Stimulated activated CD8-positive, alpha-beta memory T cell treated with anti-CD3 and anti-CD28 coated beads, Interleukin-2, amount 100 ng/mL, for 48 hours (primary cell): ENCODE measurements at regions not wholly inside any gene's neighbourhood (a gene's known extent, or its start where the extent isn't known, plus 50 kb on each side); places are given as distances from the start of the nearest gene placed in this dataset.
"Not testable (repeated sequence)": the region's sequence is repeated elsewhere in the genome, so short reads cannot be mapped to it uniquely, and the experiment has no call there.

Experiments
- DNase-seq, 2 donors: peaks; one replicate each; pipeline ENCODE4 v3.0.0-alpha.2; 2020; ENCODE audit warnings: low read depth in 2 of 2

- peak; percentile 15 to 17 for DNase-seq
Observed at GRCh38 chr10:128178302-128178958, 52.2 kb upstream of the MKI67 start.

DNA sequence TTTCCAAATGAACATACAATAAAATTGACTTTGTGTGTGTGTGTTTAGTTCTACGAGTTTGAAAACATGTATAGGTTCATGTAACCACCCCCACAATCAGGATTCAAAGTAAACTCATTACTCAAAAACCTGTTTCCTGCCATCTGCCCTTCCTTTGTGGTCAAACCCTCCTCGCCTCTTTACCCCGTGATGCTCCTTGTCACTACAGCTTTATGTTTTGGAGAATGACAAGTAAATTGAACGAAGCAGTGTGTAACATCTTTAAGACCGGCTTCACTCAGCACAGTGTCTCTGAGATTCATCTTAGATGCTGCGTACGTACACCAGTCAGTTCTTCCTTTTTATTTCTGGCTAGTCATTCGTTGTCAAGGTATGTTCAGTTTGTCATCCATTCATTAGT lies 54.6 kb upstream of the MKI67 start:
- DNase-seq: peak in 1 of 2 donors; percentile 13

GRCh38 chr10:128185627-128186026 lies 59.4 kb upstream of the MKI67 start:
- no peak for DNase-seq

GRCh38 chr10:128186959-128187787 lies 61.0 kb upstream of the MKI67 start:
- DNase-seq: no peak

DNA sequence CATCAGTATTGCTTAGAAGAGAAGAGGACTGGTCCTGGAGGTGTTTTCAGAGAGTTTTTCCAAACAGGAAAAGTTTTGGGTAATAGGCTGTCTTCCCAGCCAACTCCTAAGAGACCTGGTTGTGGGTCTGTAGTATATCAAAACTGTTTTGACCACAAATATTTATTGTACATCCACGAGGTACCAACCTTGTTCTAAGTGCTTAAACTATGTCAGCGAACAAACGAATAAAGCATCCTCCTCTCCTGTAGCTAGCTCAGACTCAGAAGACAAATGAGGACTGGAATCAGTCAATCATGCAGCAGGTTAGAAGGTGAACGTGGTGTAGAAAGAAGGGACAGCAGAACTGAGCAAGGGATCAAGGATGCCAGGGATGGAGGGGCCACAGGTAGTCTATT lies 61.6 kb upstream of the MKI67 start:
- DNase-seq: no peak

DNA sequence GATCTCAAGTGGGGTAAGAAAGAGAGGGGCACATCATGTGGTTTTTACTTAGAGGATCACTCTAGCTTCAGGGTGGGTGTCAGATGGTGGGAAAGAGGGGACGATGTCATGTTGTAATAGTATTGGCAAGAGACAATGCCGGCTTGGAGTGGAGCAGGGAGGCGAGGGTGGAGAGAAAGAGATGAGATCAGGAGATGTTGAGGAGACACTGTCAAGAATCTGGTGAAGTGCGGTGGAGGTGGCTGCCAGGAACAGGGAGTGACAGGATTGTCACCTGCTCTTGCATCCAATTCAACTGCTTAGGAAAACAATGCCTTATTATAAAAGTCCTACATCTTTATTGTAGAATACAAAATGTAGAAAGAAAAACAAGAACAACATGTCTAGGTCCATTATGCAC lies 63.0 kb upstream of the MKI67 start:
- DNase-seq: no peak

DNA sequence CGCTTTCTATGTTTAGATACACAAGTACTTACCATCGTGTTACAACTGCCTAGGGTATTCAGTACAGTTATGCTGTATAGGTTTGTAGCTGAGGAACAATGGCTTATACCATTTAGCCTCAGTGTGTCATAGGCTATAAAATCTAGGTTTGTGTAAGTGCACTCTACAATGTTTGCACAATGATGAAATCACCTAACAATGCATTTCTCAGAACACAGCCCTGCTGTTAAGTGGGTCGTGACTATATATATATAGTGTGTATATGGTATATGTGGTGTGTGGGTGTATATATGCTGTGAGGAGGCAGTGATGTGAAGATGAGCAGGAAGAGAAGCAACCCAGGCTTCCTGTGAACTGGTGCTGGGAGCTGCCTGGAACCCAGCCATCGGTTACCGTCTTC lies 65.6 kb upstream of the MKI67 start:
- no peak for DNase-seq

DNA sequence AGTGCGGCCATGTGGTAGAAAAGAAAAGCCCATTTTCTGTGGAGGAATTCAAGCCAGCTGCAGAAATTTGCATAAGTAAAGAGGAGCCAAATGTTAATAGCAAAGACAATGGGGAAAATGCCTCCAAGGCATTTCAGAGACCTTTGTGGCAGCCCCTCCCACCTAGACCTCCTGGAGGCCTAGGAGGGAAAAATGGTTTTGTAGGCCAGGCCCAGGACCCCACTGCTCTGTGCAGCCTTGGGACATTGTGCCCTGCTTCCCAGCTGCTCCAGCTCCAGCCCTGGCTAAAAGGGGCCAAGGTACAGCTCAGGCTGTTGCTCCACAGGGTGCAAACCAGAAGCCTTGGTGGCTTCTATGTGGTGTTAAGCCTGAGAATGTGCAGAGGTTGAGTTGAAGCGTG lies 75.6 kb upstream of the MKI67 start:
- not testable (repeated sequence) for DNase-seq

GRCh38 chr10:128203028-128203427 lies 76.8 kb upstream of the MKI67 start:
- no peak for DNase-seq

GRCh38 chr10:128205591-128205990 lies 79.4 kb upstream of the MKI67 start:
- DNase-seq: not testable (repeated sequence)

DNA sequence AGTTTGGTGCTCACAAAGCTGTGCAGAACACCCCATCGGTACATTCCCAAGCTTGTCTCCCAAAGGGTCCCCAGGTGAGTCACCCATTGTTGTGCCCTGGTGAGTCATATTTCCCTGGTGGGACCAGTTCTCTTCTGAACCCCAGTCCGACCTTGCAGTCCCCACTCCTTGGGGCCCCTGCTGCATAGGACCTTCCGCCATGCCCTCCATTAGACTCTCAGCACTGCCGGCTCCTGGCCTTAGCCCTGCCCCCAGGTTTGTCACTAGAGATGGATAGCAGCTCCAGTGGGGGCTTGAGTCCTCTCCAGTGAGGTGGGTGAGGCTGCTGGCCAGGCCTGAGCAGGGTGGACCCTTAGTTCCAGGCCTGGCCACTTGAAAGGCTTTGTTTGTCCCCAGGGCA lies 80.5 kb upstream of the MKI67 start:
- DNase-seq: no peak

- DNase-seq: no peak
Observed at GRCh38 chr10:128209862-128210214, 83.6 kb upstream of the MKI67 start.

DNA sequence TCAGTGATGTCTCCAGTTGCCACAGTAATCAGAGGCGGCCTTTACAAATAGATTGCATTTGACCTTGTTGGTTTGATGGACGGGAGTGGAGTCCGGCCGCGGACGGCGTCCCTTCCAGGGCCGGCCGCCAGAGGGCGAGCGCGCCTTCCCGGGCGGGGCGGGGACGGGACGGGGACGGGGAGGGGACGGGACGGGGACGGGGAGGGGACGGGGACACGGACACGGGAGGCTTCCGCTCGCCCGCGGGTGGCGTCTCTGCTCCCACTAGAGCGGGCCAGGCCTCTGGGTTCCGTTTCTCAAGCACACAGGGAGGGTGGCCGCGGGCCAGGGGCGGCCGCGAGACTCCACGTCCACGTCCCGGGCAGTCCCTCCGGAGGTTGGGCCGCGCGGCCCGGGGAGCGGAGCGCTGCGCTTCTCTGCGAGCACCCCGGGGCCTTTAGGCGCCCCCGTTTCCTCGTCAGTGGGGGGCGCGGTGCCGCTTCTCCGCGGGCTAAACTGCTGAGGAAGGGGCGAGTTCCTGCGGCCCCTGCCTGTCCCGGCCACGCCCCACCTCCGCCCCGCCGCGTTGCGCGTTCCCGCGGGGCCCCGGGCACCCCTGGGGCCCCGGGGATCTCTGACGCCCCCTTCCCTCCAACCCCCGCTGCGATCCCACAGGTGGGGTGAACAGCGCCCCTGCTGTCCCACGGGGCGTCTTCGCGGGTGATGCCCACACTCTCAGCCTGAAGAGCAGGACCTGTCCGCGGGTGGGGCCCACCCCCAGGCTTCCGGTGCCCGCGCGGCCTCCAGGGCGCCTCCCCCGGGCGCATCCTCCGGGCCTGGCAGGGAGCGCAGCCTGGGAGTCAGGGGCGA lies 84.2 kb upstream of the MKI67 start:
- peak; percentile 60 to 64 for DNase-seq

DNA sequence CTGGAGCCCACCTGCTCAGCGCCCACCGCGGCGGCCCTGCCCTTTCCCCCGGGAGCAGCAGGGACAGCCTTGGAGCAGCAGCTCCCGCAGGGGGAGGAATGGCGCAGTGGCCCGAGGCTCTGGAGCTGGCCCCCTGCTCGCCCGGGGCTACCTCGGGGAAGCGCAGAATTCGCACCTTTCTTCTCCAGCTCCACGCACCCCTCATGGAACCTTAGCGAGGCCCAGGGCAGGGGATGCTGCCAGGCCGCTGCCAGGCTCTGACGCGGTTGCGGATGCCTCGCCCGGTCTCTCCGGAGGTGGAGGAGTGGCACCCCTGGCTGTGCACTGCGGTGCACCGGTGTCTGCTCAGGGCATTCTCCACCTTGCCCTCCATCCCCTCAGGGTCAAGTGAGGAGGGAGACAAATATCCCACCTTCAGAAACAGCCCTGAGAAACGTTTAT lies 84.9 kb upstream of the MKI67 start:
- no peak for DNase-seq

- peak; percentile 79 to 81 for DNase-seq
Observed at GRCh38 chr10:128211953-128212727, 85.9 kb upstream of the MKI67 start.

DNA sequence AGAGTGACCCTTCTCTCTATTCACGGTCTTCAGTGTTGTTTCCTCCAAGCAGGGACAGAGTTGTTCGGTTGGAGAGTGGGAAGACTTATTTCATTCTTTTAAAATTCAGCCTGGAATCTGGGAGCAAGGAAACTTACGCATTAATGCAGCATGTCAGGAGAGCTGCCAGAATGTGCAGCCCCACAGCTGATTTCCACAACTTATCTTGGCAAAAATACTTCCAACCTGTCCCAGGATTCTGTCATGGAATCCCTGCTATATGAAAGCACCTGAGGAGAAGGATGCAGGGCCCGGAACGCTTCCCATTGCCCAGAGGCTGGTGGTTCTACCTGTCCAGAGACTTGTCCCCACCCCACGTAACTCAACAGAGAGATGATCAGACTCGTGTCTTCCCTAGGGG lies 86.9 kb upstream of the MKI67 start:
- DNase-seq: no peak

- no peak for DNase-seq
Observed at GRCh38 chr10:128215733-128216132, 89.5 kb upstream of the MKI67 start.

DNA sequence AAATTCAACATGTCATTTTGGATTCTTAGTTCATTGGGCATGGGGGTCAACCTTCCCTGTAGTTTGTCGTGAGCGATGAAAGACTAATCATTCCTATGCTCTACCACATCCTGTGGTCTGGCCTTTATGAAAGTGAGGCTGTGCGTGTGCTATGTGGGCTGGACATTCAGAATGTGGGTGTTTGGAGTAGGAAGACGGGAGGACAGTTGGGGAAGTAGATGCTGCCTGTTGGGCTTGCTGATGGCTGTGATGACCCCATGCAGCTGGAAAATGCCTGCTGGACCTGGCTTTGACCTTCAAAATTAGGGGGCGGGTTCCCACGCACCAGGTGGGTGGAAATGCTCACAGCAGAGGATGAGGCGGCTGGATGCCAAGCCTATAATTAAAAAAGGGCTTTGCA lies 90.9 kb upstream of the MKI67 start:
- no peak for DNase-seq

DNA sequence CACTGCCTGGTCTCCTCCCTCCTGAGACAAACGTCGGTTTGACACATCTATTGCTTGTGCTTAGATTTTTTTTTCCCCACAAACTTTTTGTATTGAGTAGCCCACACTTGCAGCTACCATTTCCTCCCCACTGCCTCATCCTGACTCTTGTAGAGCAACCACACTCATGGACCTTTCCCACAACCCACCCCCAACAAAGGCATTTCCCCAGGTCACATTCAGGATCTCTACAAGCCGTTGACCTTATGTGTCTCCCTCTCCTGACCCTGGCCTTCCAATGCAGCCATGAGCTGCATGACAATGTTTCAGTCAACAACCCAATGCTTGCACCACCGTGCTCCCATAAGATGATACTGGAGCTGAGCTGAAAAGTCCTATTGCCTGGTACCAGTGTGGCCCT lies 91.9 kb upstream of the MKI67 start:
- no peak for DNase-seq

GRCh38 chr10:128219295-128219694 lies 93.1 kb upstream of the MKI67 start:
- DNase-seq: no peak

DNA sequence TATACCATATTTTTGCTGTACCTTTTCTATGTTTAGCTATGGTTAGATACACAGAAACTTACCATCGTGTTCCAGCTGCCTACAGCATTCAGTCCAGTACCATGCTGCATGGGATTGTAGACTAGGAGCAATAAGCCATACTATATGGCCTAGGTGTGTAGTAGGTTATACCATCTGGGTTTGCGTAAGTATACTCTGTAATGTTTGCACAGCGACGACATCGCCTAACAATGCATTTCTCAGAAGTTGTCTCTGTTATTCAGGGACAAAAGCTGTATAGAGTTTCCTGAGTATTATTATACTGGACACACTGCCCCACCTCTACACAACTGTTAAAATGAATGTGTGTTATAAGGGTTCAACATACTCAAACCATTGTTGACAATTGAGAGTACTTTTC lies 93.8 kb upstream of the MKI67 start:
- no peak for DNase-seq

- DNase-seq: no peak
Observed at GRCh38 chr10:128221117-128221516, 94.9 kb upstream of the MKI67 start.
